Activated CD4-positive, alpha-beta T cell treated with anti-CD3 and anti-CD28 coated beads for 4 hours (primary cell): ENCODE measurements at regions not wholly inside any gene's neighbourhood (a gene's known extent, or its start where the extent isn't known, plus 50 kb on each side); places are given as distances from the start of the nearest gene placed in this dataset.

Experiments used
- DNase-seq, 2 donors: peaks; one replicate each; pipeline ENCODE4 v3.0.0-alpha.2; 2020

DNA sequence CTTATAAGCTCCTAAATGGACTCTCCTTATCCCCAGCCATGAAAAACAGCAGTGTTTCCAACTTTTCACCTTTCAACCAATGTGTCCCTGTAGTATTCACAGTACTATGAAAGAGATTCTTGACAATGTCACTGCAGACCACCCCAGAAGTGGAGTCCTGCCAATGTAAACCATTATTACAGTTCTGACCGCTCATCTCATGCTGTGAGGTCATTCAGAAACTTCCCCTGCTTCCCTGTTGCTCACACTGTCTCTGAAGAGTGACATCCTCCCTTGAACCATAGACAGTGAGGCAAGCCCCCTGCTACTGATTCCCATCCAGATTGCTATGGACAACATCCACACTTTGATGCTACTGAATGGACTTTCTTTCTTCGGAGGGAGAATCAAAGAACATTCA, 1523.7 kb upstream of the ACVR2A start:
- DNase-seq: no peak

DNA sequence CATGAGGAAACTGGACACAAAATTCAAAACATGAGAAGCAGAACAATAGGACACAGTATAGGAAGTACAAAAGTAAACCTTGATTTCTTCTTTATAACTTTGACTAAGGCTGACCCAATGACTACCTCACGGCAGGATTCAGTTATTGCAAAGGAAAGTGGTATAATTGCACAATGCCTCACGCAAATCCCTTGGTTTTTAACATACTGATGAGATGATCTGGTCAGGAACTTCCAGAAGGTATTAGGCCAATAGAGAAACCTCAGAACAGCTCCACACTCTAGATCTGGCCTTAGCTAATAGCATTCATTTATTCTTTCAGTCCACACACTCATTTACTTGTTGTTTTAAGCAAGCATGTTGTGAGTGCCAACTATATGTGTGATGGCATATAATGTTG, 1526.9 kb upstream of the ACVR2A start:
- DNase-seq: no peak

DNA sequence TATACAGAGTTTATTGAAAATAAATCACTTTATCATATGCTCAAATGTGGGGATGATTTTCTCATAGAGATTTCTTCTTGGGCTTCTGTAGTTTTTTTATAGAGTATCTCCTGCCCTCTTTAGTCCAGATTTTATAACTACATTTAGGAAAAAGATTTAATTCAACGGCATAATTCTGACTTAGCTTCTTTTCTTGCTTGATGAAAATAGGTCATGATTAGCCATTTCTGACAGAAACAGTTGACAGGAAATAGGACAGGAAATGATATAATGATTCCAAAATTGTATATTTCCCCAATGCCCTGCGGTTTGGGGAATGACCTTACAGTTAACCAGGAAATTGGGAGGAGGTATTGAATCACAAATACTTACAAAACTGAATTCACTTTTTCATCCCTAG, 1531.9 kb upstream of the ACVR2A start:
- no peak for DNase-seq

DNA sequence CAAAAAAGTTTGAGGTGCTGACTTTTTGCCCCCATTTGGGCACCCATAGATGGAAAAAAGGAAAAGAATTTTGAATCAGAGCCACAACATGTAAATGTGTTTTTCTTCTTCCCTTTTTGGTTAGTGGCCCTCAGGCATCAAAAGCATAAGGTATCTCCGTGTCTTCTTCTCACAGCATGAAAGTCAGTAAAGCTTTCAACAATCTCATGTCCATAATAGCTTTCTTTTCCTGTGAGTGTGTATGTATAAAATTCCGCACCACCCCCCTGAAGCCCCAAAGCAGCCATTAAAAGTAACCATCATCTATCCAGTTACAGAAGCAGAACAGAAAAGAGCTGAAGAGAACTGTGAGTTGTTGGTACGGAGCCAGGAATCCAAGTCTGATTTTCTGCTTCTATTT, 1539.7 kb upstream of the ACVR2A start:
- no peak for DNase-seq

DNA sequence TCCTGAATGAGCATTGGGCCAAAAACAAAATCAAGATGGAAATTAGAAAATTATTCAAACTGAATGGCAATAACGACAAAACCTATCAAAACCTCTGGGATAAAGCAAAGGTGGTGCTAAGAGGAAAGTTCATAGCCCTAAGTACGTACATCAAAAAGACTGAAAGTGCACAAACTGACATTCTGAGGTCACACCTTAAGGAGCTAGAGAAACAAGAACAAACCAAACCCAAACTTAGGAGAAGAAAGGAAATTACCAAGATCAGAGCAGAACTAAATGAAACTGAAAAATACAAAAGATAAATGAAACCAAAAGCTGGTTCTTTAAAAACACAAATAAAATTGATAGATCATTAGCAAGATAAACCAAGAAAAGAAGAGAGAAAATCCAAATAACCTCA, 1543.5 kb upstream of the ACVR2A start:
- DNase-seq: no peak

DNA sequence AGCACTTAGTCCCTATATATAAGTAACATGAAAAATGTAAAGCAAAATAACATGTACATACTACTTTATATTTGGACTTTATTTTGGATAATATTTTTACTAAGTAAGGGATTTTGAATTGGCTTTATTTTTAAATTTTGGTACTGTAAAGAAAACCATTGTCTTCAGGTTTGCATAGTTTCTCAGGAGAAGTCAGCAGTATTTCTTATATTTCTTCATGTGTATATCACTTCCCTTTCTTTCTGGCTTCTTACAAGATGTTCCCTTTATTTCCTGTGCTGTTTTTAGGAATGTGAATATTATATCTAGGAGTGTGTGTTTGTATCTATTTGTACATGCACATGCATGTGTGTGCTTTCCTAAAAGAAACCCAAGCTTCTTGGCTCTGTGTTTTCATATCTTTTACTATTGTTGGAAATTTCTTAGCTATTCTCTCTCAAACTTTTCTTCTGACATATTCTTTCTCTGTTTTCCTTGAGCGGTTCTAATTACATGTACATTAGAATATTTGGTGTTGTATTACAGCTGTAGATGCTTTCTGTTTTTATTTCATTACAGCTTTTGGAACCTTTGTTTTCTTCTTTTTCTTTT, 1549.7 kb upstream of the ACVR2A start:
- DNase-seq: no peak

DNA sequence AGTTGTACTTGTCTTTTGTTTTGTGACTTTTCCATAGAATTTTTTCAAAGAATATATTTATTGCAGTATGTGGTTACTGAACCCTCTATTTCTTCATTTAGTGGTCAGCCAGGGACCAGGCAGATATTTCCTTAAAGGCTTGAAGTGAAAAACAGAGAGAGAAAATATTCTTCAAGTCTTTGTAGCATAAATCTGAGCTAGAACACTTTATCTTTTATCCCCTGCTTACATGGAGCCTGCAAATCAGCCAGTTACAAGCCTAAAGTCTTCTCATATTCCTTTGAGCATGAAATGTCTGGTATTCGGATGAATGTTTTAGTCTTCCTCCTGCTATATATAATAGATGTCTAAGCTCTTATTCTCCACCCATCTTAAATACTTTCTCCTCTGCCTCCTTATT, 1557.5 kb upstream of the ACVR2A start:
- DNase-seq: no peak

DNA sequence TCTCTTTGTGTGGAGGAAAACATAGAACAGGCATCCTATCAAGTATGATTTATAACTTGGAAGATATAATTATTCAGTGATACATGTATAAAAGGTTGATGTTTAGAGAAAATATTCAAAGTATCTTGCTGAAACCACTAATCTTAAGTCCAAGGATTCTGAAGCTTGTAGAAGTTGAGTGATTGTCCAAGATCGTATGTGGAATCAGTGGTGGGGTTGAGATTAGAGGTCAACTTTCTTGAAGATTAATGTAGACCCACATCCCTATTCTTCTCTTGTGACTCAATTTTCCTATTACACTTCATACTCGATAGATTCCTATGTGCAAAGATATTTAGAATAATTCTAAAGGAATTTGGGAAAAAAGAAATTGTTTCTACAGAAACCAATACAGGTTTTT, 1565.9 kb upstream of the ACVR2A start:
- DNase-seq: no peak

DNA sequence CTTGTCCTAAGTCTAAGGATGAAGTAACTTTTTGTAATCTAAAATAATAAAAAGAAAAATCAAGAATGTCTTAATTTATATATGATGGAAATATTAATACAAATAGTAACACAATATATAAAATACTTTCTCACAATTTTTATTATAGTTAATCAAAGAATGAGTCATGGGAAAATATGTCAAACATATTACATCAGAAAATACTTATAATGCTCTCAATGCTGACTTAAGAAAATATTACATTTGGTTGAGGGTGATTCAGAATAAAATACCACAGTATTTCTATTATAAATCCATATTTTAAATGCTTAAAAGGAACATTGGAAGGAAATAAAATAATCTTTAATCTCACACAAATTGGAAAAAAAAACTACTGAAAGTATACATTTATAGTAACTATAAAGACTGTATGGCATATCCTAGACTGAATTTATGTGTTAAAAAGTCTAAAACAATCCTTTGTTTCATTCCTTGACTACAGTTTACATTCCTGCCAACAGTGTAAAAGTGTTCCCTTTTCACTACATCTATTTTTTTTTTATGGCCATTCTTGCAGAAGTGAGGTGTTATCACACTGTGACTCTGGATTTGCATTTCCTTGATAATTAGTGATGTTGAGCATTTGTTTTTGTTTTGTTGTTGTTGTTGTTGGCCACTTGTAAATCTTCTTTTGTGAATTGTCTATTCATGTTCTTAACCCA, 1573.5 kb upstream of the ACVR2A start:
- DNase-seq: no peak

DNA sequence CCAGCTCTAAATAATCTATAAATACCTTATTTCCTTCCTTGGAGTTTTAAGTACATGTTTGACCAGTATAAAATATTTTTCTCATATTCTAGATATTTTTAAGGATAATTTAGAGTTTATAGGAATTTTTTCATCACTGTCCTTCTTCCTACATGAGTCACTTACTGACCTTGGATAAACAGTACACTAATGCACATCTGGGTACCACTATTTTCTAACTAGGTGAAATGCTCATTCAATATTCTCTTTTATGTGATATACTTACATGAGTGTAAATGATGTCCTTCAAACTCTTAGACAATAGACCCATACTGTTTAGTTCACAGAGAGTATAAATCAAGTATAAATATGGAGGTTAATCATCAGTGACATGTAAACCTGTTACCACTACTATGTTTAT, 1574.2 kb upstream of the ACVR2A start:
- DNase-seq: no peak

DNA sequence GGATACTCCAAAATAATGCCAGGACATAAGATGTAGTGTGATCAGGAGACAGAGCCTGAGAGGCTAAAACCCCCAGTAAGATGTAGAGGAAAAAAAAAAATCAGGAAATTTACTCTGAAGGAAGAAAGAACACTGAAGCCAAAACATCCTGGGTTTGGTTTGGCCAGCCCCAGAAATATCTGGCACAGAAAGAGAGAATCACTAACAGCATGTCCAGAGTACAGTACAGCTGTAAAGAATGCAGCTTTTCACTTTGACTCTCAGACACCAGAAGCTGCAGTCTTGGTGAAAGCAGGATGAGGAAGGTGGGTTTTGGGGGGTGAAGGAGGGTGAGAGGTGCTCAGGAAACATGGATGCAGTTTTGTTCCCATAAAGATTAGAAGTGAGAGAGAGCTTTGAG, 1577.7 kb upstream of the ACVR2A start:
- no peak for DNase-seq

DNA sequence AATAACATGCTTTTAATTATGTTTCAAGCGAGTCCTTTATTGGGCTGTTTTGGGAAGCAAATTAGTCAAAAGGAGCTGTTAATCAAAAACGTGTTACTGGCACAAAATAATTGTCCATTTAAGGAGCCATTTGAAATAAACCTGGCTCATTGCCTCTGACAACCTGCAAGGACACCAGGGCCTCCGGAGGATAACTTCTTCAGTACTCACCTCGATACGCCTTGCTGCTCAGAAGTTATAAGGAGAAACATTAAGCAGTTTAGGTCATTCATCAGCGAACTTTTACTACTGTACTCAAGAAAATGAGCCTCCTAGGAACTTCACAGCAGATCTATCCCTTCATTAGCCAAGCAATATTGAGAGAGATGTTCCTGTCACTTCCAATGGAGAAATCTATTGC, 1579.2 kb upstream of the ACVR2A start:
- DNase-seq: no peak

DNA sequence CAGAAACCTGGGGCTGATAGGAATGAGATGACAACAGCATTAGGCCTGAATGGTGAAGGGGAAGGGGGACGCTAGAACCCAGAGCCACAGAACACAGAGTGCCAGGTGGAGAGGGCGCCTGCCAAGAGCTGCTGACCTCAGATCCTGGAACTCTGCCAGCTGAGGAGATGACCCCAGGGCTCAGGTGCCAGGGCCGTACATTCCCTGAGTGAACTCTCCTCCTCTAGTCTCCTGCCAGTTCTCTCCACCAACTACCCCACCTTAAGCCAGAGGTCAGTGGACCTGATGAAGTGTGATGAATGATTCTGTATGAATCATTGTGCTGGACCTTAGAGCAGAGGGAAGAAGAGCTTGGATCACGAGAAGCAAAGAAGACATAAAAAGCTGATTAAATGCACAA, 1582.2 kb upstream of the ACVR2A start:
- no peak for DNase-seq

DNA sequence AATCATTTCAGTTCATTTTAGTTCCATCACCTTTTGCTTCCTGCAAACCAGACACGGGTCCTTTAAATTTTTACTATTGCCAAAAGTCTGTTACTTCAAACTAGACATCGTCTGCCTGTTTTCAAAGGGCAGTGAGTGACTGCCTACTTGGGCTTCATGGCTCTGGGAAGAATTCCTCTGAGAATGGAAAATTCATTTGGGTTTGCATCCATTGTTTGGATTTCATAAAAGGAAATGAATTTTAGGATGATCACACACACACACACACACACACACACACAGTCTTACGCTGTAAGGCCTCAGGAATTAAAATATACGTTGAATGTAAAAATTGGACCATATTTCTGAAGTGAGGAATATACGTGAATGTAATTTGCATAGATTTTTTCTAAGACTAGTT, 1584.3 kb upstream of the ACVR2A start:
- DNase-seq: no peak

DNA sequence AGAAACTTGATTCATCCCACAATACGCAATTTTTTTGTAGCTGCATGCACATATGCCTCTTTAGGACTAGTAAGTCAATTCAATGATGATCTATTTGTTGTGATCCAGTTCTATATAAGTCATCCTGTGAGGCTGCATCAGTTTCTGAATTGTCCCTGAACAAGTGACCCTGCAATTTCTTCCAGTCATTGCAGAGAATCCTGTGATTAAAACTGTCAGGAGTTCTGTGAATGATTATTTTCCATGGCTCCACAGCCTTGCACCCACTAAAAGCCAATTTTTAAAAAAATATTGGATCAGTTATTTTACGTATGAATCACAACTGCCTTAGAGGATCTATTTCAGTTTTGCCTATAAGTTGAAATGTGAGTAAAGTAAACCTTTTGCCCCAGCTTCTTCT, 1585.0 kb upstream of the ACVR2A start:
- DNase-seq: no peak

DNA sequence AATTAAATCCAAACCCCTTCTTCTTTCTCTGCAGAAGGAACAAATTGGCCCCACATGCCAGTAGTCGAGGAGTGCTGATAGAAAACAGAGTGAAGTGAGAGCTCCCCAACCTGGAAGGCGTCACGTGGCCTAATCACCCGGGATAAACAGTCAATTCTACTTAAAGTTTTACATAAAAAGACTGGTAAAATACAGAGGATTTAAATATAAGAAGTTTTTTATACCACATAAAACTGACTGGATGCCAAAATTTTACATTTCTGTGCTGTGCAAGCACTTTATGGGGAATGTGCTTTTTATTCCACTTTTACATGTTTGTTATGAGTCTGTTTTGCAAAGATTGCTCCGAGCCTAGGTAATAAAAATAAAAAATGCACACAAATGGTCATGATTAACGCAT, 1586.8 kb upstream of the ACVR2A start:
- DNase-seq: no peak

DNA sequence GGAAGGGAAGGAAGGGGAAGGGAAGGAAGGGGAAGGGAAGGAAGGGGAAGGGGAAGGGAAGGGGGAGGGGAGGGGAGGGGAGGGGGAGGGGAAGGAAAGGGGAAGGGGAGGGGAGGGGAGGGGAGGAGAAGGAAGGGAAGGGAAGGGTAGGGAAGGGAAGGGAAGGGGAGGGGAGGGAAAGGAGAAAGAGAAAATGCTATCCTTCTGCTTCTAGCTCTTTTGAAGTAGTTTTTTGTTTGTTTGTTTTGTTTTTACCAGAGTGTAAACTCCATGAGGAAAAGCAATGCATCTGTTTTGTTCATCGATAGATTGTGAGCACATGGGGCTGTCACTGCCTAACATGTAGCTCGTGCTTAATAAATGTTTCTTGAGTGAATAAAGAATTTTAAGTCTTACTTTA, 1592.7 kb upstream of the ACVR2A start:
- DNase-seq: no peak

DNA sequence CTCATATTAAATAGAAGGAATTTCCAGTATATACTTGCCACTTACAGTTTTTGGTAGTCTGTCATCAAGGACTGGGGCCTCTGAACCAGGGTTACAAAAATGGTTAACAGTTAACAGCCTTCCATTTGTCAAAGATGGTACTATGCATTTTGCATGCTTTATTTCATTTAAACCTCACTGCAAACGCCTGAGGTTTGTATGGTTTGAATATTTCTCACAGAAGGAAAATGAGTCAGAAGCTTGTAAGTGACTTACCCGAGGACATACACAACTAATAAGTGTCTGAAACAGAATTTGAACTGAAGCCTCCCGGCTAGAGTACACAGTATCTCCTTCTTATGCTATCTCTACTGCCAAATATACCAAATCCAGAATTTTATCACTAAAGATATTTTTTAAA, 1593.5 kb upstream of the ACVR2A start:
- no peak for DNase-seq

DNA sequence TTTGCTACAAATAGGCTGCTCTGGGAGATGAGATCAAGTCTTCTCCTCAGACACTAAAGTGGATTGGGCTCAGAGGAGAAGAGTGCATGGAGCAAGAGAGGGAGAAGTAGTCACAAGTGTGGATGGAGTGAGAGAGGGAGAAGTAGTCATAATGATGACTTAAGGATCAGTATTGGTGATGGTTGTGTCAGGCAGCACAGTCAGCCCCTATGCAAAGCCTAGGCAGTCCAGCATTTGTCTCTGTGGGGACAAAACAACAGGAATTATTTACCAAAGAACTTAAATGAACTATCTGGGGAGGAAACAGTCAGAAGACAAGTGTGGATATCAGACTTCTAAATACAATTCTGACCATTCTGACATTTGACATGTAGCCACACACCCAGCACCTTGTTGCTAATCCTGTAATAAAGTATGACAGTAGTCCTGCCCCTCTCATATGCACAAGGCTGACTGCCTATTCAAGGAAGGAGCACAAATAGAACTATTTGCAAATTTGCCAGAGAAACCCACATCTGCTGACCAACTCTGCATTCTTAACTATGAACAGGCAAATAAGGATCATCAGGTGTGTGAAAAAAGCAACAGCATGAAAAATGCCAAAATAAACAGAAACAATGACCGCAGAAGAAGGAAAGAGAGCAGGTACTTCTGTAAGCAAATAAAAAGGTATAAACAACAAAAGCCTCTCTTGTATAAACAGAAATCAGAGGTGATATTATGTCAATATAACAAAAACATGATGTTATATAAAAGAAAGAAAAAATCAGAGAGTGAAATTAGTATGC, 1597.9 kb upstream of the ACVR2A start:
- no peak for DNase-seq

DNA sequence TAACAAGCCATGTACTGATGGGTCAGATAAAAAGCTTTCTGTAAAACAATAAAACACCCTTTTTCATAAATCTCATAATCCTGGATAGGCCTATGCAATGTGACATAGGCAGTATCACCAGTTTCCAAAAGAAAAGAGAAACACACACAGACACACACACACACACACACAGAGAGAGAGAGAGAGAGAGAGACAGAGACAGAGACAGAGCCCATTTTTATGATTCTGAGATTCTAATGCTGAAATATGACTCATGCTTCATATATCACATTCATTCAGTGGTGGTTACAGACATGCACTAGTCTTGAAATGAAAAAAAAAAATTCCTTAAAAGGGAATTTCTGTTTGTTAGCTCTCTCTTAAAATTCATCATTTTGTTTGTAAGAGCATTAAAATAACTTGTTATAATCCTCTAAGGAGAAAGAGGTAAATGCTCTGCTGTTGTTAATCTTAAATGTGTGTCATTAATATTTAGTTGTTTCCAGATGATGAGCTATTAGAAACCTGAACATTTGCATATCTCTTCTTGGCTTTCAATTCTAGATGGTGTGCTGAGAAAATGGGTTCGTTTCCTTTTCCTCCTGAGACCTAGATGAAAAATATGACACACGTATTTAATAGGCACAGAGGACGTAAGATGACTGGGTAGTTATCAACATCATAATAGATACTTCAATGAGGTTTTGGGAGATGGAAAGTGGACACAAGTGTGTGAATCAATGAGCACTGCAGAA, 1598.7 kb upstream of the ACVR2A start:
- DNase-seq: no peak

DNA sequence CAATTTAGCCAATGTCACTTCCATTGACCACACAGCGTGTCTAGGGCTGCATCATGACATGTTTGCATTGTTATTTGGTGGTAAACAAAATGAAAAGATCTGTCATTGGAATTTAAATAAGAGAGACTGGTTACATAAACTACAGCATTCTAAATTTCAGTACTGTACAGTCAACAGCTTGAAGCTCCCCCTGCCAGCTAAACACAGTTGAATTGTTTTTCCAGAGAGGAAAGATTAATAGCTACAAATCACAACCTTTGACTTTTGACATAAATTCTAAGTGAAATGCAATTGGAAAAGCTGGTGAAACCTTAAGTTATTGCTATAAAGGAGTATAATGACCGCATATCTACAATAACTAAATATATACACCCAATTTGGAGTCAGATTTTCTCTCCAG, 1600.0 kb upstream of the ACVR2A start:
- no peak for DNase-seq

DNA sequence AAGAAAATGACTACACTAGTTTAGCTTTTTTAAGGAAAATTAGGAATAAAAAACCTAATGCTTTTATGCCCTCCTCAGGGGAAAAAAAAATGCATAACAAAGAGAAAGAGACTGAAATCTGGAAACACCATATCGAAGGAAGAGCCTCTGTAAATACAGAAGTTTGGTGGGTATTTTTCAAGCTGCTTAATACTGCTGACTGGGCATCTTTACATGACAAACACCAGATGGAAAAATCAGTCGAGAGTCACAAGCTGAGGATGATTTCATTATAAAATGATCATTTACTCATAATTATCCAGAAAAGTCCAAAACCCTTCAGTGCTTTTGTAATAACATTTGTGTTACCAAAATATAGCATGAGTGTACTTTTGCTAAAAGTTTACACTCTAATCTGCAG, 1600.7 kb upstream of the ACVR2A start:
- DNase-seq: no peak

DNA sequence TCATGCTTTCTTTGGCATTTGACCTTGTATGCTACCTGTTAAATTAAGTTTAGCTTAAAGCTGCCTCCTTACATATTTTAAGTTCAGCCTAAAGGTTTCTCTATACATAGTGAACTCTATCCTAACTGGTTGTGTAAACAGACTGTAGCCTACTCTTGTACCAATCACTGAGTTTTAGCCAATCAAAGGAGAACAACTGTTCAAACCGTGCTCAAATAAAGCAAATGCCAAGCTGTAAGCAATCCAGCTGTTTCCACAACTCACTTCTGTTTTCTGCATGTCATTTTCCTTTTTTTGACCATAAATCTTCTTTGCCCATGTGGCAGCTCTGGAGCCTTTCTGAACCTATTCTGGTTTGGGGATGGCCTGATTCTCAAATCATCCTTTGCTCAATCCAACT, 1603.8 kb upstream of the ACVR2A start:
- no peak for DNase-seq

DNA sequence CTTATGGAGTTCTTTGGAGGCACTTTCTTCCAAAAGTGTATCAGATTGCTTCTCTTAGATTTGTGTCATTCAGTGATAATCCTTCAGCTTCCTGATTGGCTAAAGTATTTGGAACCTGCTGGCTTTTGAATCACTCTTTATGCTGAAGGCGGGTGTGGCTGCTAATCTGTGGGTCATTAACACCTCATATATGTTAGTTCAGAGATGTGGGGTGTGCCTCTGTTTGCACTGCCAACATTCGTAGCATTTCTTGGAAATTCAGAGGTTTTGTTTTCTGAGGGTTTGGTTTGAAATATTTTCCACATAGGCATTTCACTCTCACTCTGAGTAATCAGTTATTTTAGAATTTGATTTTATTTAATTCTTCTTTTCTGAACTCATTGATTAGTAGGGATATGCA, 1604.4 kb upstream of the ACVR2A start:
- no peak for DNase-seq
